SK-N-MC (cell line): ENCODE measurements at regions not wholly inside any gene's neighbourhood (a gene's known extent, or its start where the extent isn't known, plus 50 kb on each side); places are given as distances from the start of the nearest gene placed in this dataset.
"Not testable (repeated sequence)": the region's sequence is repeated elsewhere in the genome, so short reads cannot be mapped to it uniquely, and the experiment has no call there.

Experiments
- DNase-seq: peaks from one replicate; pipeline ENCODE4 v3.0.0-alpha.2; 2011; ENCODE audit warnings: low read depth, low spot score
- H3K27ac ChIP-seq: fragments of 200-600 bp; sonication (generic); 2 replicates; pipeline ENCODE4 v1.5.1; 2016; ENCODE audit warnings: mixed run types
- H3K36me3 ChIP-seq: fragments of 200-600 bp; sonication (generic); 2 replicates; pipeline ENCODE4 v1.6.1; 2017; ENCODE audit warnings: antibody characterized with exemption, low read length, mixed read lengths; ENCODE audit not compliant: insufficient read depth
- H3K4me3 ChIP-seq: fragments of 200-600 bp; sonication (generic); 2 replicates; pipeline ENCODE4 v1.5.1; 2016
- H3K9ac ChIP-seq: fragments of 200-600 bp; sonication (generic); 2 replicates; pipeline ENCODE4 v1.8.0; 2017; ENCODE audit warnings: mixed run types, mixed read lengths; ENCODE audit not compliant: insufficient read length
- H3K9me3 ChIP-seq: fragments of 200-600 bp; sonication (generic); 2 replicates; pipeline ENCODE4 v1.6.1; 2017; ENCODE audit warnings: low read depth, mild to moderate bottlenecking, antibody characterized with exemption, low read length, moderate library complexity, mixed read lengths
- EZH2 ChIP-seq: fragments of 200-600 bp; sonication (generic); IDR thresholded peaks from one replicate; pipeline ENCODE4 v1.6.1; 2017; ENCODE audit warnings: antibody characterized with exemption
- FOXP2 ChIP-seq: optimal IDR thresholded peaks from 2 replicates; pipeline ENCODE3; 2011; ENCODE audit warnings: mild to moderate bottlenecking, moderate library complexity; ENCODE audit not compliant: insufficient read depth; ENCODE audit errors: extremely low read length, control extremely low read depth
- POLR2AphosphoS5 ChIP-seq: IDR thresholded peaks from 2 replicates; pipeline ENCODE4 v1.6.1; 2012; ENCODE audit warnings: mild to moderate bottlenecking, low read depth, low read length, borderline replicate concordance

GRCh38 chr18:78871618-78872017, 108.0 kb upstream of the SALL3 start:
- Histone ChIP-seq H3K9me3 (no peaks in the 10 kb centered on the region), H3K36me3 (no peaks in the 10 kb centered on the region), H3K9ac (no peak overlapping the region), H3K27ac (no peak overlapping the region), H3K4me3 (no peak overlapping the region)
- TF ChIP-seq POLR2AphosphoS5 (no peak), FOXP2 (no peak), EZH2 (no peak)
- DNase-seq: no peak

GRCh38 chr18:78873926-78874500, 105.6 kb upstream of the SALL3 start:
- no peaks in the 10 kb centered on the region for H3K36me3 ChIP-seq
- no peak overlapping the region for H3K9ac ChIP-seq
- no peaks in the 10 kb centered on the region for H3K9me3 ChIP-seq
- no peak overlapping the region for H3K27ac ChIP-seq
- H3K4me3 ChIP-seq: no peak overlapping the region
- no peak for TF ChIP-seq FOXP2
- TF ChIP-seq POLR2AphosphoS5: no peak
- no peak for TF ChIP-seq EZH2
- no peak for DNase-seq

- Histone ChIP-seq H3K36me3 (no peaks in the 10 kb centered on the region), H3K4me3 (no peak overlapping the region), H3K27ac (no peak overlapping the region), H3K9ac (no peak overlapping the region), H3K9me3 (no peaks in the 10 kb centered on the region)
- no peak for TF ChIP-seq POLR2AphosphoS5
- peak; percentile 10 for DNase-seq
These were observed 104.4 kb upstream of the SALL3 start for GRCh38 chr18:78875016-78875777.

GRCh38 chr18:78875778-78876650, 103.6 kb upstream of the SALL3 start:
- DNase-seq: no peak
- H3K9ac ChIP-seq: no peak overlapping the region

GRCh38 chr18:78876868-78877267, 102.8 kb upstream of the SALL3 start:
- DNase-seq: no peak
- Histone ChIP-seq H3K9me3 (no peaks in the 10 kb centered on the region), H3K9ac (no peak overlapping the region), H3K36me3 (no peaks in the 10 kb centered on the region), H3K4me3 (no peak overlapping the region), H3K27ac (no peak overlapping the region)
- TF ChIP-seq EZH2: no peak
- no peak for TF ChIP-seq FOXP2
- no peak for TF ChIP-seq POLR2AphosphoS5

More at GRCh38 chr18:78875778-78876650, 103.6 kb upstream of the SALL3 start:
- Histone ChIP-seq H3K36me3 (no peaks in the 10 kb centered on the region), H3K27ac (no peak overlapping the region), H3K9me3 (no peaks in the 10 kb centered on the region), H3K4me3 (no peak overlapping the region)
- TF ChIP-seq FOXP2 (no peak), EZH2 (no peak), POLR2AphosphoS5 (no peak)

- Histone ChIP-seq H3K36me3 (no peaks in the 10 kb centered on the region), H3K9me3 (no peaks in the 10 kb centered on the region), H3K27ac (no peak overlapping the region), H3K4me3 (no peak overlapping the region), H3K9ac (no peak overlapping the region)
- no peak for DNase-seq
- TF ChIP-seq EZH2 (no peak), POLR2AphosphoS5 (no peak), FOXP2 (no peak)
These were observed 101.3 kb upstream of the SALL3 start for GRCh38 chr18:78878335-78878734.

GRCh38 chr18:78879072-78879883, 100.3 kb upstream of the SALL3 start:
- not testable (repeated sequence) for H3K36me3 ChIP-seq, H3K4me3 ChIP-seq, DNase-seq, H3K9me3 ChIP-seq, H3K9ac ChIP-seq, H3K27ac ChIP-seq

- Histone ChIP-seq H3K9ac (no peak overlapping the region), H3K9me3 (no peaks in the 10 kb centered on the region), H3K36me3 (no peaks in the 10 kb centered on the region), H3K4me3 (no peak overlapping the region), H3K27ac (no peak overlapping the region)
- no peak for DNase-seq
- no peak for TF ChIP-seq FOXP2
- no peak for TF ChIP-seq POLR2AphosphoS5
- TF ChIP-seq EZH2: no peak
These were observed 97.0 kb upstream of the SALL3 start for GRCh38 chr18:78882585-78882984.
